PC-3 (cell line): ENCODE measurements at regions not wholly inside any gene's neighbourhood (a gene's known extent, or its start where the extent isn't known, plus 50 kb on each side); places are given as distances from the start of the nearest gene placed in this dataset.

Source experiments
- CTCF ChIP-seq: fragments of 300-600 bp; sonication (generic); conservative IDR thresholded peaks from 2 replicates; pipeline ENCODE4 v1.5.1; 2017; ENCODE audit warnings: antibody characterized with exemption, low read depth, mild to moderate bottlenecking, low read length
- EZH2 ChIP-seq: fragments of 300-600 bp; sonication (generic); IDR thresholded peaks from one replicate; pipeline ENCODE4 v1.6.1; 2017; ENCODE audit warnings: antibody characterized with exemption, mild to moderate bottlenecking, low read length; ENCODE audit not compliant: unreplicated experiment

DNA sequence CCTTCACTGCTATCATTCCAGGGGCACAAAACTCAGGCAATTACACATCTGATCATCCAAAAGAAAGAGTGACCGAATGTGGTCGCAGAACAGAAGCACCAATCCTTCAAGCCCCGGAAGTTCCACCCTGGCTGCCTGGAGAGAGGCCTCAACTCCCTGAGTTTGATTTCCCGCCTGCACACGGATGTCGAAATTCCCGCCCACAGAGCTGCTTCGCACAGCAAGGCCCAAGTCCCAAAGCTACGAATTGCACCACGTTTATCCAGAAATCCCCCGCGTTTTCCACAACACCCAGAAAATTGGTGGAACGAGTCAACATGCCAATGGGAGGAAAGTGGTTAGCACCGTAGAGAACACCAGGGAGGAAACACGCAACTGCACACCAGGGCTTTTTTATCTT is 445.4 kb downstream of the EIPR1 start:
- TF ChIP-seq CTCF (no peak), EZH2 (no peak)
